ENCODE measurements at regions not wholly inside any gene's neighbourhood (a gene's known extent, or its start where the extent isn't known, plus 50 kb on each side); places are given as distances from the start of the nearest gene placed in this dataset.

DNA sequence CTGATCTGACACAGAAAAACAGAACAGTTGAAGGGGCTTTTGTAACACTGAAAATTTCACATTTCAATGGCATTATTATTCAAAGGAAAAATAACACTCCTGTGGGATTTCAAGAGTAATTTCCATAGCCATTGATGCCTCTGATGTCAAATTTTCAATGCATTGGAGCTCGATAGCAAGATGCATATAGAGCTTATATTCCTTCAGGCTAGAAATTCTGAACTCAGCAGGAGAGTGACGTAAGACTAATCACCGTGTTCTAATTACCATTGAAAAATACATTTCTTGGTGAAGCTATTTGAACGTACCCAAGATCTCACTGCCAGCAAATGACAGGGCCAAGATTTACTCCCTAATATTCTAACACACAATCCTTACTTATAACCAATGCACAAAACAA lies 854.1 kb upstream of the TMEM132C start:
- DNase-seq: no peak

DNA sequence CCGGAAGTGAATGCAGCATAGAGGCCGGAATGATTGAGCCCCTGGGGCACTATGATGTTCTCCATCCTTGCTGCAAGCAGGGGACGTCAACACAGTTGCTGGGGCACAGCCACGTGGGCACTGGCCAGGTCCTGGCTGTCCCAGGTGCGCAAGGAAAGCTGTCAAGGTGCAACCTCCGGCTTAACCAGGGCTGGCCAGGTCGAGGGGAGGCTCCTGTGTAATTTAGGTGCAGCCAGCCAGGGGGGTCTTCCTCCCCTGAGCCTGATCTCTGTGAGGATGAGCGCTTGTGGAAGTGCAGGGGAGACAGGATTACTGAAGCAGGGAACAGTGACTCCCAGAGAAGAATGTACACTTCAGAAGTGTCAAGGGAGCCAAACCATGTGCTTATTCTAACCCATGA lies 852.8 kb upstream of the TMEM132C start:
- no peak for DNase-seq

DNA sequence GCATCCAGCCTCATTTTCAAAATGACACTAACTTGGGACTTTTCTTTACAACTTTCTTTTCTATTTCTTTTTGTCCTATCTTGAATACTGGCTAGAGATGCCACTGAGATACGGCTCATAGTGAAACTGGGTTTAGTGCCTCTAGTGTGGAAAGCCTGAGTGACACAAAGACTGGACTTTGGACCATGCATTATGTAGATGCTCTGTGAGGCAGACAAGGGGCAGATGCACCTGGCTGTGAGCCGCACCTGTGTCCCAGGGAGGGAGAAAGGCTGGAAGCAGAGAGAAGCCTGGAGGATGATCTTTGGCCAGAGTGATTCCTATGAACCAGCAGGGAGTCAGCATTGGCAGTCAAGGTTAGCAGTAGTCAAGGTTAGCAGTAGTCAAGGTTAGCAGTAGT lies 852.3 kb upstream of the TMEM132C start:
- DNase-seq: no peak

DNA sequence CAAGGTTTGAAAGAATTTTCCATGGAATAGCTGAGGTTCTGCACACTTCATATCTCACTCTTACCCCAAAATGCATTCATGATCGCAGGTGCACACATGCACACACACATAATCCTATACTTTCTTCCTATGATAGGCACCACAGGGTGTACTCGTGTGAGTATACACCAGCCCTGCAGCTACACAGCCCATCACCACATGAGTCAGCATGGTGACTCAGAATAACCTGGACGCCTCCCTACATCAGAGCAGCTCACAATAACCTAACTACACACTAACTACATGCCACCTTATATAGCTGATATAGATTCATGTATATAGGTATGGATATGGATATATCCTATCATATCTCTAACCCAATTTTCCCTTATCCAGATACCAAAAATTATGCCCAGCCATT lies 850.2 kb upstream of the TMEM132C start:
- peak; percentile 29 for DNase-seq

DNA sequence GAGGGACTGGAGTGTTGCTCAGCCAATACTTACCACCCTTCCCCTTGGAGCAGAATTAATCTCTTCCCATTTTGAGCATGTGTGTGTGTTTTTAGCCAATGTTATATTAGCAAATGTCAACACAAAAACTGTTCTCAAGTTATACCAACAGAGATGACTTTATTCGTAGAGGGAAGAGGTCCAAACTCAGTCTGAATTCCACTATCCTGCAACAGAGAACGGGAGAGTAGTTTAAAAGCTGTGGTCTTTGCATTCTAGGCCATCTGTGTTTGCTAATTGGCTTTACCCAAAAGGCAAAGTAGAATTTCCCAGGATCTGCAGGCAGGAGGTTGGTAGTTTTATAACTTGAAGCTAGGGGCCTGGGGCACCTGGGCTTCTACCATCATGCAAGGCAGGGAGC lies 847.9 kb upstream of the TMEM132C start:
- no peak for DNase-seq

DNA sequence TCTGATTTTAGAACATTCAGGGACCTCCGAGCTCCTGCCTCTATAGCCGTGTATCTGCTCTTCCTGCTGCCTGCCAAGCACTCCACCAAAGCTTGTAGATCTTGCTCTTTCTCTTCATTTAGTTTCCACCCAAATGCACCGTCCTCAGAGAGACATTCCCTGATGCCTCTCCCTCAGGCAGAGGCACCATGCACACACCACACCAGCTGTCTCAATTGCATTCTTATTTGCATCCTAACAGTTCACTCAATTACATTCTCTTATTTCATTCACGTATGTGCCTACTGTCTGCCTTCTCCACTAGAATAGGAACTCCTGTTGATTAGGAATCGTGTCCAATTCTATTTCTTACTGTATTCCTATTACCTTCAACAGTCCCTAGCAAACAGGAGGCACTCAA lies 845.4 kb upstream of the TMEM132C start:
- no peak for DNase-seq

DNA sequence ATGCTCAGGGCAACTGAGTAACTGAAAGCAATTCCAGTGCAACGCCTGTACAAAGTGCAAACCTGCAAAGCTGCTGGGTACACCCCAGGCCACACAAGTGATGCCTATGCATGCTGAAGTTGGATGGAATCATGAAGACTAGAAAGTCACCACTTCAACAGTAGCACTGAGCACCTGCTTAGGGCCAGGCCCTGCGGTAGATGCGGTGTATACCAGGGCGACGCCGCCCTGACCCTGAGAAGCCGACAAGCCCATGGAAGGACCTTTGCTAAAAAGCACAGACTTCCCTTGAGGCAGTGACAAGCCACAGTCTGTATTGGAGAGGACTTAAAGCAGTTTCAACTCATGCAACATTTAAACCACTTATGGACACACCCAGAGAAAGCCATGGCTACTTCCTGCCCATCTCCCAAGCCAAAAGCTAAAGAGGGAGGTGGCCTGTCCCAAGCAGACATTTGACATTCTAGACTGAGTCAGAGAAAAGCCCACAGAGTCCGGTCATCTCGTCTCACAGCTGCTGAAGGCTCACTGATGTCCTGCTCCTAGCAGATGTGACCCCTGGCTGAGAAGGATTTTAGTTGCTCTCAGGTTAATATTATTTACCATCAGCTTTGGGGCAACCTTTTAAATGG lies 843.9 kb upstream of the TMEM132C start:
- DNase-seq: no peak

DNA sequence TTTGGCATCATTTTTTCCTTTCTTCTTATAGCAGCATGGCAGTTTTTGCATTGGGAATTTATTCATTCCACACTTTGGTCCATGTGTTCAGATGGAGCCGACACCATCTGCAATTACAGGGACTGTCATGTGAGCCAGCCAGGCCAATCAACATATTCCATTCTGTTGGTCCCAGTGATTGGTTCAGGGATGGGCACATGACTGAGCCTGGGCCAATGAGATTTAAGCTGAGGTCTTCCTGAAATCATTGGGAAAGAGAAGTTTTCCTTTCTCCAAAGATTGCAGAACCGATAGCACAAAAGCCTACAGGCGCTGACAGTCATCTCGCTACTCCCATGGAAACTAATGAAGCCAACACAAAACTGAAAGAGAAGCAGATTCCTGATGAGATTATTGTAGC lies 841.5 kb upstream of the TMEM132C start:
- DNase-seq: no peak

DNA sequence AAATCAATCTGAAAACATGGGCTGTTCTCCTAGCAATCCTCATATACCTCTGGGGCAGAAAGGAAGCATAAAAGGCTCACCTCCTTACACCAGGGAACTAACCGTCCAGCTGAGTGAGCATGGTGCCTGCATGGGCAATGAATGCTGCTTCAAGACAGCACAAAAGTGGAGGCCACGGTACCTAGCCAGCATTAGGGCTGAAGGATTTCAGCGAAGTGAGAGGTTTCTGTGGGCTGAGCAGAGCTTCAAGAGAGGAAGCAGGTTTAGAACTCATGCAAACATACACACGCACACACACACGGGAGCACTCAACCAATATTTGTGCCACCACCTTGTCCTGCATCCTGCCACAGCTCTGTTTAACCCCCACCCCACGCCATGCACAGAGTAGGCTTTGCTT lies 838.5 kb upstream of the TMEM132C start:
- no peak for DNase-seq

DNA sequence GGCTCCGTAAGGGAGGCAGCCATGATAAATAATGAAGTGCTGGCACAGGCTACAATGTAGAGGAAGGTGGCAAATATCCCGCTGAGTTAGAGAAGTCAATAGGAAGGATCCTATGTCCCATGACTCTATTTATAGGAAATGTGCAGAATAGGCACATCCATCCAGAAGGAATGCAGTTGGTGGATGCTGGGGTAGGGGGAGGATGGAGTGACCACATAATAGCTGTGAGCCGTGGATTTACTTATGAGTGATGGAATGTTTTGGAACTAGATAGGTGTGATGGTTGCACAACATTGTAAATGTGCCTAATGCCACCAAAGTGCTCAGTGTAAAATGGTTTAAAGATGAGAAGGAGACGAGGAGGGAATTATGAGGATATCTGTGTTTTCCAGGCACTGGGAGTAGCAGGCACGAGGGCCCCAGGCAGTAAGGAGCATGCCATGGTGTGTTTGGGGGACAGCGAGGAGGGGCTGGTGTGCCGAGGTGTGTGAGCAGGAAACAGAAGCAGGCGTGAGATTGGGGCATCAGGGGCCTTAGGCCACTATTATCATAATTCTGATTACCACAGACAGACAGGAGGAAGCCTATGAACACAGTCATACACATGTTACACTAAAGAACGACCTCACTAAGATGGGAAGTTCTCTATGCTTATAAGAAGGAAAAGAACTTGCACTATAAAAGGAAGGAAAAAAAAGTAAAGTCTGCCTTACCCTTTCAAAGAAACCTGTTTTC lies 837.3 kb upstream of the TMEM132C start:
- no peak for DNase-seq

DNA sequence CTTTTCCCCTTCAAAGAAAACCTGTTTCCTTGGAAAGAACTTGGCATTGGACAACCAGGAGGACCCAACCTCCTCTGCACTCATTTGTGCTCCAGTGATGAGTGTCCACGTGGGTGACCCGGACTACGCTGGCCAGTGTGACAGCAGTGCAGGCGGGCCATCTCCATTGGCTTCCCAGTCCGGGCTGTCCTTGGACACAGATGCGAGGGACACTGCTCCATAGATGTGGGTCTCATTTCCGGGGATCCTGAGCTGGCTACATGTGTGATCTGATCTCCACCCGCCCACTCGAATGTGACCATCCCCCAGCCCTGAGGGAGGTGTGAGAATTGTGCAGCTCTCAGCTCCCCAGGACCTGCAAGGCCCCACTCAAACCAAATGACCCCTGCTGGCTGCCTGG lies 836.6 kb upstream of the TMEM132C start:
- DNase-seq: no peak

DNA sequence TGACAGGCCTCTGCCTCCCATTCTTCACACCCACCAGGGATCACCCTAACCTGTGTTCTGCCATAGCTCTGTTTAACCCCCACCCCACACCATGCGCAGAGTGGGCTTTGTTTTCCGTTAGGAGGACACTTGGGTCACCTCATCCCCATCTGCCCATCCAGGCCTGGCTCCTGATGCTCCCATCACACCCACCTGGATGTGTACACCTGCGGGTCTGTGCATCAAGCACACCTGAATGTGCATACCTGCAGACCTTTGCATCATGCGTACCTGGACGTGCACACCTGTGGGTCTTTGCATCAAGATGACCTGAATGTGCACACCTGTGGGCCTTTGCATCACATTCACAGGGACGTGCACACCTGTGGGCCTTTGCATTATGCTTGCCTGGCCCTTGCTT lies 835.8 kb upstream of the TMEM132C start:
- DNase-seq: no peak

DNA sequence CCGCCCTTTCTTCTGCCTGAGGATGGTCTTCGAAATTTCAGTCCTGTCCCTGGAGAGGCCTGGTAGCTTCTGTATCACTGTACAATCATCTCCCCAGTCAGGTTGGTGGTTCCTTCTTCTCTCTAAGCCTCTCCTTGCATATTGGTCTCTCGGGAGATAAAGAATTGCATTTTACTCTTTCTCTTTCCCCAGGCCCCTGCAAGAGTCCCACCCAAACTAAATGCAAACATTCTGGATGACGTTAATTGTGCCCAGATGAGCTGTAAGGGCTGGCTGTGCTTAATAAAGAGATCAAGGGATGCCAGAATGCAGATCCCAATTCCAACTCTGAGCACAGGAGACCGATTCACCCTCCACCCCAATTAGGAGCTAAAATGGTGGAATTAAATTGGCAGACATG lies 835.4 kb upstream of the TMEM132C start:
- DNase-seq: no peak

DNA sequence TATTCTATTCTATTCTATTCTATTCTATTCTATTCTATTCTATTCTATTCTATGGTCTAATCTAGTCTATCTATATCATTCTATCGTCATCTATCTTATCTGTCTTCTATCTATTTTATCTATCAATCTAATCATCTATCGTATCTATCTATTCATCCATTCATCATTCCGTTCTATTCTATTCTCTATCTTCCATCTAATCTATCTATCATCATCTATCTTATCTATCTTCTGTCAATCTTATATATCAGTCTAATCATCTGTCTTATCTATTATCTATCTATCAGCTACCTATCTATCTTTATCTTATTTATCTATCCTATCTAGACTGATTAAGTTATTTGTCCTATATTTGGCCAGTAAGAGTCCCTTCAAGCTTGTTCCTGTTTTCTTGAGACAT lies 831.5 kb upstream of the TMEM132C start:
- DNase-seq: no peak

DNA sequence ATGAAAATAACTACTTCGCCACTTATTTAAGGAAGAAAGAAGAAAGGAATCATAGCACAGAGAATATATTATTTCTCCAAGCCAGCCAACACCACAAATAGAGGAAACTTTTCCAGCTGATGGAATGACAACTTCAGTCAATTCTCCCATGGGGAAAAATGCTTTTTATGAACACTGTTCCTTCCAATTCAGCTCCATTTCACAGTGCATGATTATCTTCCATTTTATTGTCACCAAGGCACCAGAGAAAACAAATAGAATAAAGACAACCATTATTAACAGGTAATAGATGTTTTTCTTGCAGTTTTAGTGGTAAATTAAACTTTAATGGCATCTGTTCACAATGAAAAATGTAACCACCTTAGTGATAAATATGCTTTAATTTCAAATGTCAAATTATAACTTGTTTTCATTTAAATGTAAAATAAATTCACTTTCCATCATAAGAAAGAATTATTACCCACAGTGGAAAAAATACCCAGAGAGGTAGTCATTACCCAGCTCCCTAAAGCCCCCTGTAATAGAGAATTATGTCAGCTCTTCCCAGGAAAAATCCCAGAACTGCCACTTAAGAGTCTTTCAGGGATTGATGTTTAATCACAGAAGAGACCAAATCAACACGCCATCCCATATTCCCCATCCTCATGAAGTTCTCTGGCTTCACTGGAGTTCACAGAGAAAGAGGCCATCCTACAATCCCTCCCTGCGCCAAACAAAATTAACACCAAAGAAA lies 828.3 kb upstream of the TMEM132C start:
- no peak for DNase-seq

DNA sequence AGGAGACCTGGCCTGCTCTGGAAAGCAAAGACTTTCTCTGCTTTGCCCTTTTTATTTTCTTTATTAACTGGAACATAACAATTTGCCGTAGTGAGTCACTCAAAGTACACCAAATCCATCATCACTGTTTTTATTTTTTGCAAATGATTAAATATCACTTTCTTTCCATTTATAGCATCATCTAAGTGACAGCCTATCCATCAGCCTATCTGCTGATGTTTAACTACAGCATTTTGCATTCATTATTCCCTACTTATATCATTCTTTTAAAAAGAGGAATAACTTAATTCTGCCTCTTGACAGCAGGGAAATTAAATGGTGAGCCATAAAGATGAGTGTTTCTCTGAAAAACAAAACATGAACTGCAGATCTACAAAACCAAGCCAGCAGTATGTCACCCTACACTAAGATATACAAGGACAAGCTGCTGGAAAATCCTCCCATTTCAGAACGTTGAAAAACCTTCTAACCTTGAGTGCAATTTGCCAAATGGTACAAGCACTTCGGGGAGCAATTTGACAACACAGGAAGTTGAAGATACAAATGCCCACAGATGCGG lies 821.3 kb upstream of the TMEM132C start:
- no peak for DNase-seq

DNA sequence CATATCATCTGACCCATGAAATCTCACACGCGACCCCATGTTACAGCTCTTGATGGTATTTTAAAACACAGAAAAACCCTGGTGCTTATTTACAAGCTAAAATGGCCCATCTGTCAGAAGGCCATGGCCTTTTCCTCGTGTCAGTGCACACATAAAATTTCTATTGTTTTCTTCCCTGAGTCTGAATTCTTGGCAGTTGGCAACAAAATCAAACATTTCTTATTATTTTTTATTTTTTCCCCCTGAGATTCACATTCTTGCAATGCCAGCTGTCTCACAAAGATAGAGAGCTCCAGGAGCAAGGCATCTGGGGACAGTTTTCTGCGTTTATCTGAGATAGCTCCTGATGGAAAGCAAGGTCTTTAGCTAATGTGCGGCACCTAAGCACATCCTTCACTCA lies 818.1 kb upstream of the TMEM132C start:
- no peak for DNase-seq

DNA sequence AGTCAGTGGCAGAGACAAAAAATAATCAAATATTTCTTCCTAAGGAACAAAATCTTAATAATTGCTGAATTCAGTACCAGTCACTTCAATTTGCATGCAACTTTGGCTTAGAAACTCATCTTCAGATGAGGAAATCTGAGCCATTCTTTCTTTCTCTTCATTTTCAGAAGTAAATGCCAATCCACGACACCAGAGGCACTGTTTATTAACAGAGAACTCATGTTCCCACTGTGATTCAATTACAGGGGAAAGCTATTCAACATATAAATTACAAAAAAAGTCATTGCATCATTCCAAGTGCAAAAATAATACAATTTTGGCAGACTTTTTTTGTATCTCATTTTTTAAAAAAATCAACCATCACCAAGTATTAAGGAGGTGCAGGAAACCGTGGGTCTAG lies 816.1 kb upstream of the TMEM132C start:
- DNase-seq: no peak

DNA sequence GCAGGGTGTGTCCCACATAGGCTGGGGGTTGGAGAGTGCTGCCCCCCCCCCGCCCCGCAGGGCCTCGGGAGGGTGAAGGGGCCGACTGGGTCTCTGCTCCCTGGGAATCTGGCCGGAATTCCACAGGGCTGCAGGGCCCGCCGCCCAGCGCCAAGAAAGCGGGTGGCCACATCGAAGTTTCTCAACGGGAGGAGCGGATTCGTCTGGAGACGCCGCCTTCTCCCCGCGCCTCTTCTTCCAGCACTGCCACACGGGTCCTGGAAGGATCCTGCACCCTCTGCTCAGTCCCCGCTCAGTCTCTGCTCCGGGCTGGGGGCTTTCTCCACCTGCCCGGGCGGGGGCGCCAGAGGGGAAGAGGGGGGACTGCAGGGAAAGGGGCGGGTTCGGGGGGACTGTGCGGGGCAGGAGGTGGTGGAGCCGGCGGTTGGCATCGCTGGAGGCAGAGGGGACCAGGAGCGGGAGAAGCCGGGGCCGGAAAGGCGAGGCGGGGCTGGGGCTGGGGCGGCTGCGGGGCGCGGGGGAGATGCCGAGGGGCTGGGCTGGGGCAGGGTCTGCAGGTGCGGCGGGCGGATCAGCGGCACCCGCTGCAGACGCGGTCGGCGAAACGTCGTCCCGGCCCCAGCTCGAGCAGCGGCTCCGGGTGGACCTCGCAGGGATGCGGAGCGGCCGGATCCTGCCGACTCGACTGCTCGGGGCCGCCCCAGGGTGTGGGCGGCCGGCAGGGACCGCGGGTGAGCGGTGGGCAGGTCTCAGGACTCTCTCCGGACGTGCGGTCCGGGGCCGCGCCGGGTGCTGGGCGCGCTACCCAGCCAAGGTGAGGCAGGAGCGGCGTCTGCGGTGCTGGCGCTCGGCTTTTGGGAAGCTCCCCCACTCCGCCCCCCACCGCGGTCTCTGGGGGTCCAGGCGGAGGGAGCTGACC lies 811.4 kb upstream of the TMEM132C start:
- peak; percentile 7 for DNase-seq

DNA sequence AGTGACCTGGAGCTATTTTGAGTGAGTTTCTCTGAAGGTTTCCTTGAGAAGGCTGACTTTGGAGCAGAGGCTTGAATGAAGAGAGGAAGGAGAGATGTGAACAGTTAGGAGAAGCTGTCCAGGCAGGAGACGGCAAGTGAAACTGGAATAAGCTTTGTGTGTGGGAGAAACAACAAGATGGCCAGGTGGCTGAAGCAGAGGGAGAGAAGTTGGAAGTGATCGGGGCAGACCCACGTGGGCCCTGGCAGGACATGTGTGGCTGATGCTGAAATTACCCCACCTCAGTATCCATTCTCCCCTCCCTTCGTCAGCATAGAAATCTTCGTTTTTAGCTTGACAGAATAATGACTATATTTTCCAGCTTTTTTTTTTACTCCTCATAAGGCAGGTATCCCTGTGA lies 809.2 kb upstream of the TMEM132C start:
- DNase-seq: no peak

DNA sequence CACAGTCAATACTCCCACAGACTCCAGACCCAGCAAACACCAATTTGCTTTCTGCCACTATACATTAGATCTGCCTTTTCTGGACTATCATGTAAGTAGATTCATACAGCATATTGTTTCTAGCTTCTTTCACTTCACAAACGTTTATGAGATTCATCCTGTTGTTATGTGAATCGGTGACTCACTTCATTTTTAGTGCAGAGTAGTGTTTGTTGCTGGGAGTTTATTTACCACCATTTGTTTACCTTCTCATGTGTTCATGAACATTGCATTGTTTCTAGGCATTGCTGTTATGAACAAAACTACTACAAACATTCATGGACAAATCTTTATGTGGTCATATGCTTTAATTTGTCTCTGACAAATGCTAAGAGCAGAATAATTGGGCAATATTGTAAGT lies 807.8 kb upstream of the TMEM132C start:
- no peak for DNase-seq

DNA sequence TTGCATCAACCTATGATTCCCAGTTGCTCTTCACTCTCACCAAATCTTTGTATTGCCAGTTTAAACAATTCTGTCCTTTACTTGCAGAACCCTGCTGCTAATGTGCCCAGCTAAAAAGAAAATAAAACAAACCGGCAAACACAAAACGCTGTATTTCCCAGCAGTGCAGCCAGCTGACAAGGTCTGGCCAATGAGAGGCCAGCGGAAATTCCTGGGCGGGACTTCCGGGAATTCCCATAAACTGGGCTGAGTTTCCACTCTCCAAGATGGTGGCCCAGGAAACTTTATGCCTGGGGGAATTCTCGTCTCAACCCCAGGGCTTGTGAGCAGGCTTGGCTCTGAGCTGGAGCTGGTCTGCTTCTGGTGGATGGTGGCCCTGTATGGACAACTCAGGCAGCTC lies 807.3 kb upstream of the TMEM132C start:
- no peak for DNase-seq

DNA sequence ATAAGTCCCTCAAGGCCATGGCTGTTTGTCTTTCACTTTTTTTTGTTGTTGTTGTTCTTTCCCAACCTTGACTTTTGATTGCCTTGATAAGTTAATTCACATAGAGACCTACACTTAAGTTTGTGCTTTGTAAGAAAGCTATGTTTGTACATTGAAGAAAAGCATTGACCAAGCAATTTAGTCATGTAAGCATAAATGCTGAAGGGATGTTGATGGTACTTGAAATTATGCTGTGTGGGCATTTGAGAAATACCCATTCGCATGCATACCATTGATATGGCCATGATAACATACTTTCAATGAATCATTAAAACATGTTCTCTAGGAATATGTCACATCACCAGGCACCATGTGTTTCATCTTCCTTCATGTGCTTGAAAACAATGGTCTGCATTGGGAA lies 803.7 kb upstream of the TMEM132C start:
- DNase-seq: no peak
